ENCODE measurements at regions not wholly inside any gene's neighbourhood (a gene's known extent, or its start where the extent isn't known, plus 50 kb on each side); places are given as distances from the start of the nearest gene placed in this dataset.

DNA sequence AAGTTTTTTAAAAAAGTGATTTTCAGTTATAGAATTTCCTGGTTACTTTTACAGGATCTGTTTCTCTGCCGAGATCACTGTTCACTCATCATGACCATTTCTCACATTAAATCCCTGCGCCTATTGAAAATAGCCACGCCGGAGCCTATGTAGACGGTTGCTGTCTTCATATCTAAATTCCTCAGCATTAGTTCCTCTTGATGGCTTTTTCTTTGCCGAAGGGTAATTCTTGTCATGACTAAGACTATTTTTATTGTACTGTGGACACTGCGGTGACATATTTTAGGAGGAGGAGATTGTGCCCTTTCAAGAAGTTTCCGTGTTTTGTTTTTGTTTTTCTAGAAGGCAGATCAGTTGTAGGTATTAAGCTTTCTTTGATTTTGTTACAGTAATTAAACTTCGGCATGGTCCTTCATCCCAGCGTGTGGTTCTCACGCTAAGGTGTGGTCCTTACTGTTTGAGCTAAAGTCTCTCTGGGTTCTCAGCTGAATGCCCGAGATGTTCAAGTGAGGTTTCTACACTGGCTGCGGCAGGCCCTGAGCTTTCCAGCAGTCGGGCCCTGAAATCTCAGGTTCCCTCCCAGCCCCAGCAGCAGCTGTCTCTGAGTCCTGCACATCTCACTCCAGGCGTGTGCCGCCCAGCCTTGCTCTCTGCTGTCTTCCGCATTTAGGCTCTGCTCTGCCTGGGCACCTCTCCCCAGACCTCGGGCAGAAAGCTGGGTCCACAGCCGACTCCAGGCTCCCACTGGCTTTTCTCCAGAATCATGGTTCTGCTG lies 1110.5 kb downstream of the TBC1D22A start:
- TF ChIP-seq EZH2 (IDR thresholded peaks at IDR 0.05), result no peak
- no peak for TF ChIP-seq POLR2AphosphoS5 (IDR thresholded peaks at IDR 0.05; ENCODE audit: borderline replicate concordance, low read depth, low read length)
- TF ChIP-seq FOXP2 (optimal IDR thresholded peaks at IDR 0.05; ENCODE audit: control extremely low read depth, extremely low read length, insufficient read depth), result no peak
